ENCODE measurements at regions not wholly inside any gene's neighbourhood (a gene's known extent, or its start where the extent isn't known, plus 50 kb on each side); places are given as distances from the start of the nearest gene placed in this dataset.

GRCh38 chr7:22909917-22910316, 87.3 kb upstream of the TOMM7 start:
- no peak for DNase-seq

GRCh38 chr7:22907805-22908204, 85.2 kb upstream of the TOMM7 start:
- no peak for DNase-seq

- no peak for DNase-seq
These were observed 78.1 kb upstream of the TOMM7 start for GRCh38 chr7:22900784-22901183.

- DNase-seq, result no peak
These were observed 77.5 kb upstream of the TOMM7 start for GRCh38 chr7:22900101-22900500.

GRCh38 chr7:22896917-22897316, 74.3 kb upstream of the TOMM7 start:
- DNase-seq, result no peak

GRCh38 chr7:22895828-22896165, 73.1 kb upstream of the TOMM7 start:
- no peak for DNase-seq

- no peak for DNase-seq
These were observed 72.6 kb upstream of the TOMM7 start for GRCh38 chr7:22895140-22895827.

GRCh38 chr7:22894546-22894945, 71.9 kb upstream of the TOMM7 start:
- DNase-seq, result no peak

- no peak for DNase-seq
These were observed 68.1 kb upstream of the TOMM7 start for GRCh38 chr7:22890773-22891172.

- DNase-seq, result peak; percentile 35
These were observed 63.2 kb upstream of the TOMM7 start for GRCh38 chr7:22885797-22886261.

- DNase-seq, result no peak
These were observed 62.5 kb upstream of the TOMM7 start for GRCh38 chr7:22884911-22885788.

- DNase-seq, result no peak
These were observed 59.5 kb upstream of the TOMM7 start for GRCh38 chr7:22882106-22882505.

GRCh38 chr7:22879709-22880306, 57.2 kb upstream of the TOMM7 start:
- no peak for DNase-seq

GRCh38 chr7:22879280-22879679, 56.6 kb upstream of the TOMM7 start:
- no peak for DNase-seq

GRCh38 chr7:22876986-22877729, 54.5 kb upstream of the TOMM7 start:
- DNase-seq, result no peak

GRCh38 chr7:22875470-22875869, 52.8 kb upstream of the TOMM7 start:
- no peak for DNase-seq

- no peak for DNase-seq
These were observed 52.3 kb upstream of the TOMM7 start for GRCh38 chr7:22874904-22875303.

All from NK-92 treated with Interleukin-12 subunit alpha and Interleukin-12 subunit beta, amount 100 ng/mL, for 24 hours (cell line).